Endothelial cell of umbilical vein (primary cell): ENCODE measurements at regions not wholly inside any gene's neighbourhood (a gene's known extent, or its start where the extent isn't known, plus 50 kb on each side); places are given as distances from the start of the nearest gene placed in this dataset.

Experiments used
- BruUV-seq: library from RNA; stranded (reverse); fragments of 400-500 nt; replicated peaks from 2 replicates; lab custom pipeline; 2021; lab: Mats Ljungman, UMichigan
- CTCF ChIA-PET: fragments of 300-600, 350-600 bp; sonication (Branson Sonifier 250); formaldehyde crosslinking; loops from one replicate; lab custom pipeline; 2021; ENCODE audit warnings: antibody characterized with exemption, inconsistent platforms; lab: Charles Lee
- POLR2A ChIA-PET: fragments of 300-600, 350-600 bp; sonication (Branson Sonifier 250); formaldehyde crosslinking; loops from one replicate; lab custom pipeline; 2021; ENCODE audit warnings: antibody characterized with exemption, inconsistent platforms; lab: Charles Lee
- DNase-seq: peaks from one replicate; pipeline ENCODE4 v3.0.0-alpha.2; 2011; ENCODE audit warnings: low read depth, low spot score
- FAIRE-seq: peaks from 2 replicates; lab custom pipeline; 2011; peaks lifted over from hg19 to GRCh38; lab: Jason Lieb, UNC
- H2AFZ ChIP-seq: 2 replicates; pipeline ENCODE4 v1.6.0; 2012; ENCODE audit warnings: low read depth, low read length, control low read depth, inconsistent platforms
- H3K27ac ChIP-seq: 2 replicates; pipeline ENCODE4 v1.5.1; 2011; ENCODE audit warnings: low read depth, mild to moderate bottlenecking, control low read depth, low read length, moderate library complexity; ENCODE audit not compliant: insufficient read depth
- H3K27me3 ChIP-seq, 2 experiments: 2 replicates each; pipeline versions ENCODE4 v1.6.0 to v1.6.1; 2011; ENCODE audit warnings: low read length in 2 of 2, mixed read lengths in 1 of 2; ENCODE audit not compliant: control insufficient read depth in 2 of 2, insufficient read depth in 2 of 2
- H3K36me3 ChIP-seq, 2 experiments: 2 replicates in 1 of 2; 3 replicates in 1 of 2; pipeline ENCODE4 v1.5.1; 2011; ENCODE audit warnings: low read length in 2 of 2, mild to moderate bottlenecking in 1 of 2, moderate library complexity in 1 of 2; ENCODE audit not compliant: control insufficient read depth in 2 of 2, insufficient read depth in 2 of 2; ENCODE audit errors: extremely low read depth in 1 of 2
- H3K4me1 ChIP-seq: 3 replicates; pipeline ENCODE4 v1.5.1; 2011; ENCODE audit warnings: mild to moderate bottlenecking, low read length; ENCODE audit not compliant: control insufficient read depth, insufficient read depth; ENCODE audit errors: extremely low read depth
- H3K4me2 ChIP-seq: 2 replicates; pipeline ENCODE4 v1.6.1; 2011; ENCODE audit warnings: low read length, control low read depth, mixed read lengths; ENCODE audit not compliant: insufficient read depth
- H3K4me3 ChIP-seq, 3 experiments: fragments of 200-600 bp in 1 of 3; sonication (generic), shearing (Covaris generic) in 1 of 3; replicated peaks in 1 of 3; 2 replicates each; pipeline ENCODE4 v1.5.1; 2011 to 2016; ENCODE audit warnings: control low read depth in 3 of 3, low read length in 3 of 3, mild to moderate bottlenecking in 2 of 3, inconsistent platforms in 1 of 3, low read depth in 1 of 3, moderate library complexity in 1 of 3; ENCODE audit not compliant: insufficient read depth in 1 of 3
- H3K79me2 ChIP-seq: 2 replicates; pipeline ENCODE4 v1.6.0; 2012; ENCODE audit warnings: low read length, inconsistent platforms; ENCODE audit not compliant: control insufficient read depth, insufficient read depth
- H3K9ac ChIP-seq: replicated peaks from 2 replicates; pipeline ENCODE3; 2011; ENCODE audit warnings: low read length, control low read depth; ENCODE audit not compliant: insufficient read depth; ENCODE audit errors: extremely low read depth
- H3K9me1 ChIP-seq: replicated peaks from 3 replicates; pipeline ENCODE4 v1.6.0; 2011; ENCODE audit warnings: mild to moderate bottlenecking, low read length; ENCODE audit not compliant: control insufficient read depth, insufficient read depth; ENCODE audit errors: extremely low read depth
- H3K9me3 ChIP-seq: replicated peaks from 2 replicates; pipeline ENCODE4 v1.5.1; 2012; ENCODE audit warnings: low read length, inconsistent platforms; ENCODE audit not compliant: control insufficient read depth, insufficient read depth
- H4K20me1 ChIP-seq: replicated peaks from 2 replicates; pipeline ENCODE3; 2011; ENCODE audit warnings: mild to moderate bottlenecking, low read length; ENCODE audit not compliant: control insufficient read depth, insufficient read depth; ENCODE audit errors: extremely low read depth
- CTCF ChIP-seq, 2 donors: IDR thresholded peaks; 1 replicate in 1 of 2; 2 replicates in 1 of 2; pipeline ENCODE4 v1.5.1; 2011; ENCODE audit warnings: low read length in 2 of 2, mild to moderate bottlenecking in 2 of 2, moderate library complexity in 2 of 2, control low read depth in 1 of 2, inconsistent platforms in 1 of 2, low read depth in 1 of 2; ENCODE audit not compliant: insufficient read depth in 1 of 2; ENCODE audit errors: extremely low read depth in 1 of 2
- EZH2 ChIP-seq: IDR thresholded peaks from 2 replicates; pipeline ENCODE4 v1.6.1; 2012; ENCODE audit warnings: borderline replicate concordance, low read depth, mild to moderate bottlenecking, moderate library complexity, low read length, inconsistent platforms; ENCODE audit not compliant: severe bottlenecking
- FOS ChIP-seq: IDR thresholded peaks from 2 replicates; pipeline ENCODE4 v1.6.1; 2011; ENCODE audit warnings: mild to moderate bottlenecking, low read length, moderate library complexity, borderline replicate concordance; ENCODE audit not compliant: insufficient read depth
- GATA2 ChIP-seq: IDR thresholded peaks from 2 replicates; pipeline ENCODE4 v1.7.0; 2011; ENCODE audit warnings: low read depth, mild to moderate bottlenecking, moderate library complexity, mixed read lengths, low read length; ENCODE audit not compliant: insufficient read length, insufficient read depth
- JUN ChIP-seq: IDR thresholded peaks from 2 replicates; pipeline ENCODE4 v1.6.1; 2011; ENCODE audit warnings: borderline replicate concordance, low read depth; ENCODE audit not compliant: insufficient read length, insufficient read depth
- MAX ChIP-seq: IDR thresholded peaks from 2 replicates; pipeline ENCODE4 v1.6.1; 2011; ENCODE audit not compliant: insufficient read depth, insufficient read length
- MYC ChIP-seq: IDR thresholded peaks from one replicate; pipeline ENCODE4 v1.6.1; 2011; ENCODE audit warnings: mild to moderate bottlenecking, low read depth, low read length
- POLR2A ChIP-seq: IDR thresholded peaks from 2 replicates; pipeline ENCODE4 v1.6.1; 2012; ENCODE audit warnings: low read depth, mild to moderate bottlenecking, control low read depth, low read length
- POLR2AphosphoS5 ChIP-seq: IDR thresholded peaks from 2 replicates; pipeline ENCODE4 v1.6.1; 2012; ENCODE audit warnings: low read depth, mild to moderate bottlenecking, control low read depth, low read length, moderate library complexity; ENCODE audit not compliant: insufficient read depth
- dilution Hi-C: fragments of 300-500 bp; cut with MboI; formaldehyde crosslinking; loops from one replicate; pipeline ENCODE4 v1.15.0; 2019; ENCODE audit warnings: low sequenced_read_pairs; ENCODE audit not compliant: extremely low pct_ligation_motif_present
- intact Hi-C: fragments of 100-400 bp; cut with micrococcal nuclease; formaldehyde crosslinking; loops from one replicate; pipeline ENCODE4 v1.10.0; 2022

- dilution Hi-C loops (no loop called here), intact Hi-C loops (no loop called here)
- Histone ChIP-seq H3K4me2 (no peak overlapping the region), H3K9me1 (no peaks in the 10 kb centered on the region), H2AFZ (no peak overlapping the region), H3K9ac (no peak overlapping the region), H3K36me3 (no peaks in the 10 kb centered on the region), H3K4me1 (no peaks in the 10 kb centered on the region), H3K4me3 (no peak overlapping the region), H3K9me3 (no peaks in the 10 kb centered on the region), H3K27ac (no peak overlapping the region), H4K20me1 (no peaks in the 10 kb centered on the region), H3K27me3 (no peaks in the 10 kb centered on the region), H3K79me2 (no peaks in the 10 kb centered on the region)
- no TSS peak for BruUV-seq
- CTCF ChIA-PET = interaction anchor here (1.1 to 1.2 kb wide), 2 partner anchors 15 to 498 kb away, joined by 3 read pairs; no protein-coding TSS in a partner anchor
- DNase-seq (no peak), FAIRE-seq (no peak)
- TF ChIP-seq GATA2 = no peak
- no peak for TF ChIP-seq JUN
- no peak for TF ChIP-seq FOS
- no peak for TF ChIP-seq EZH2
- TF ChIP-seq POLR2A = no peak
- no peak for TF ChIP-seq MAX
- POLR2A ChIA-PET = no interaction called here
Measured at GRCh38 chr15:95829062-95829461, 501.4 kb upstream of the NR2F2 start.

- dilution Hi-C loops = no loop called here
- no peak overlapping the region for H3K27ac ChIP-seq
- no peaks in the 10 kb centered on the region for H3K79me2 ChIP-seq
- no peak for TF ChIP-seq POLR2AphosphoS5
- TF ChIP-seq POLR2A = no peak
- TF ChIP-seq FOS = no peak
- no peak for TF ChIP-seq EZH2
- no peak for TF ChIP-seq MAX
- no peak for TF ChIP-seq CTCF (IDR thresholded peaks at IDR 0.05; ENCODE audit: extremely low read depth in 1 of 2, insufficient read depth in 1 of 2, low read depth in 1 of 2, low read length in 2 of 2)
- TF ChIP-seq MYC = no peak
- no peak for TF ChIP-seq GATA2
- no peak for TF ChIP-seq JUN
- H3K4me2 ChIP-seq = no peak overlapping the region
- FAIRE-seq (no peak), DNase-seq (no peak)
- no peaks in the 10 kb centered on the region for H3K27me3 ChIP-seq
- ChIA-PET POLR2A (no interaction called here), CTCF (no interaction called here)
- no TSS peak for BruUV-seq
- H3K9ac ChIP-seq = no peak overlapping the region
- H3K36me3 ChIP-seq = no peaks in the 10 kb centered on the region
- H4K20me1 ChIP-seq = no peaks in the 10 kb centered on the region
- no peak overlapping the region for H3K4me3 ChIP-seq
- intact Hi-C loops = no loop called here
- no peak overlapping the region for H2AFZ ChIP-seq
- H3K4me1 ChIP-seq = no peaks in the 10 kb centered on the region
- H3K9me1 ChIP-seq = no peaks in the 10 kb centered on the region
- H3K9me3 ChIP-seq = no peaks in the 10 kb centered on the region
Measured at GRCh38 chr15:95830281-95830680, 500.2 kb upstream of the NR2F2 start.
